Peyer's patch (tissue), 4 donors: ENCODE measurements at regions not wholly inside any gene's neighbourhood (a gene's known extent, or its start where the extent isn't known, plus 50 kb on each side); places are given as distances from the start of the nearest gene placed in this dataset.

Experiments
- POLR2A ChIP-seq, 2 donors: fragments of 450-650 bp; IDR thresholded peaks; one replicate each; pipeline ENCODE4 v1.5.1; 2017; ENCODE audit warnings: antibody characterized with exemption in 2 of 2, mild to moderate bottlenecking in 2 of 2, moderate library complexity in 2 of 2
- TF ChIP-seq, protein P1 (sequence below), 6 experiments: fragments of 450-650 bp in 4 of 6; fragments of 200-600 bp in 2 of 6; sonication (generic) in 1 of 6; IDR thresholded peaks; one replicate each; pipeline ENCODE4 v1.5.1; 2017 to 2019; ENCODE audit warnings: antibody characterized with exemption in 6 of 6, mild to moderate bottlenecking in 3 of 6, moderate library complexity in 1 of 6

DNA sequence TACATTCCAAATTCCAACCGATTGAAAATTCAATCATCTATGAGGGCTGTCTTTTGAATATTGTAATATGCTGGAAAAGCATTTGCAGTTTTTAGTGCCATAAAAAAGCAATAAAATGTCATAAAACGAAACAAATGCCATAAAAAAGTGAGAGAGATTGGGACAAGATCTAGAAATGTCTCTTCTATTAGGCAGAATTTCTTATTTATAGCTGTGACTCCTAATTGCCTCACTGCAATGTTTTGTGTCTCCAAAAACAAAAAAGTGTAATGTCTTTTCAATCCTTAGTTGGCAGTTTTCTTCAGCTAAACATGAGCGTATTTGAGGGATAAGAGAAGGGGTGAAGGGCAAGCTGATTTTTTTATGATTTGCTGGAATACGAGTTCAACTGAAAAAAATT, 153.9 kb downstream of the NAF1 start:
- TF ChIP-seq POLR2A (IDR thresholded peaks at IDR 0.05): no peak
- TF ChIP-seq, protein P1, sequence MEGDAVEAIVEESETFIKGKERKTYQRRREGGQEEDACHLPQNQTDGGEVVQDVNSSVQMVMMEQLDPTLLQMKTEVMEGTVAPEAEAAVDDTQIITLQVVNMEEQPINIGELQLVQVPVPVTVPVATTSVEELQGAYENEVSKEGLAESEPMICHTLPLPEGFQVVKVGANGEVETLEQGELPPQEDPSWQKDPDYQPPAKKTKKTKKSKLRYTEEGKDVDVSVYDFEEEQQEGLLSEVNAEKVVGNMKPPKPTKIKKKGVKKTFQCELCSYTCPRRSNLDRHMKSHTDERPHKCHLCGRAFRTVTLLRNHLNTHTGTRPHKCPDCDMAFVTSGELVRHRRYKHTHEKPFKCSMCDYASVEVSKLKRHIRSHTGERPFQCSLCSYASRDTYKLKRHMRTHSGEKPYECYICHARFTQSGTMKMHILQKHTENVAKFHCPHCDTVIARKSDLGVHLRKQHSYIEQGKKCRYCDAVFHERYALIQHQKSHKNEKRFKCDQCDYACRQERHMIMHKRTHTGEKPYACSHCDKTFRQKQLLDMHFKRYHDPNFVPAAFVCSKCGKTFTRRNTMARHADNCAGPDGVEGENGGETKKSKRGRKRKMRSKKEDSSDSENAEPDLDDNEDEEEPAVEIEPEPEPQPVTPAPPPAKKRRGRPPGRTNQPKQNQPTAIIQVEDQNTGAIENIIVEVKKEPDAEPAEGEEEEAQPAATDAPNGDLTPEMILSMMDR (IDR thresholded peaks at IDR 0.05): no peak
